Right lobe of liver (tissue), 6 donors: ENCODE measurements at regions not wholly inside any gene's neighbourhood (a gene's known extent, or its start where the extent isn't known, plus 50 kb on each side); places are given as distances from the start of the nearest gene placed in this dataset.

Experiments used
- ATAC-seq, 4 donors: fragments of 200-7000 bp; cut with Tn5 transposase; one replicate each; pipeline ENCODE4 v1.9.1; 2020; ENCODE audit warnings: mild to moderate bottlenecking in 4 of 4, moderate library complexity in 4 of 4
- DNase-seq, 3 donors: peaks; one replicate each; pipeline ENCODE4 v3.0.0-alpha.2; 2020
- H3K27ac ChIP-seq, 3 donors: fragments of 200-600 bp; one replicate each; pipeline ENCODE4 v1.8.0; 2022
- H3K27me3 ChIP-seq, 2 donors: fragments of 200-600 bp; one replicate each; pipeline ENCODE4 v1.8.0; 2022
- H3K36me3 ChIP-seq, 4 donors: fragments of 200-600 bp; sonication (generic) in 1 of 4; one replicate each; pipeline versions ENCODE4 v1.5.1 to v1.8.0; 2017 to 2022; ENCODE audit warnings: control low read depth in 1 of 4
- H3K4me1 ChIP-seq, 4 donors: fragments of 200-600 bp; sonication (generic) in 1 of 4; one replicate each; pipeline versions ENCODE4 v1.5.1 to v1.8.0; 2017 to 2022; ENCODE audit warnings: control low read depth in 1 of 4
- H3K4me3 ChIP-seq, 3 donors: fragments of 200-600 bp; one replicate each; pipeline ENCODE4 v1.8.0; 2022
- H3K9me3 ChIP-seq, 4 donors: fragments of 200-600 bp; sonication (generic) in 1 of 4; one replicate each; pipeline versions ENCODE4 v1.5.1 to v1.8.0; 2017 to 2022; ENCODE audit warnings: control low read depth in 1 of 4
- POLR2A ChIP-seq: fragments of 450-650 bp; IDR thresholded peaks from one replicate; pipeline ENCODE4 v1.6.1; 2017; ENCODE audit warnings: antibody characterized with exemption, mild to moderate bottlenecking
- WGBS: methylation state at CpG from one replicate; pipeline ENCODE4 v1.1.6; 2018; ENCODE audit warnings: low coverage, low lambda C conversion rate; ENCODE audit not compliant: insufficient coverage; ENCODE audit errors: missing lambda C conversion rate; 5-methylcytosine and 5-hydroxymethylcytosine counted together
- intact Hi-C, 2 donors: fragments of 100-400 bp; cut with DNase I; formaldehyde crosslinking; loops; one replicate each; pipeline versions ENCODE4 v1.11.2 to v1.14.1; 2022
- TF ChIP-seq, protein P1 (sequence below), 4 donors: fragments of 200-600 bp in 3 of 4; fragments of 450-650 bp in 1 of 4; IDR thresholded peaks; one replicate each; pipeline versions ENCODE4 v1.5.1 to v1.8.0; 2016 to 2022; ENCODE audit warnings: antibody characterized with exemption in 4 of 4, mild to moderate bottlenecking in 2 of 4
- donor health status: DM: no; HTN: yes; CAD: no.
- donor health status: DM: no; HTN: no; CAD: no.
- donor health status: DM: no; HTN: no; CAD: no.
- donor health status: DM: no; HTN: yes; CAD: no.
- donor health status: DM: no; HTN: yes; CAD: no.

DNA sequence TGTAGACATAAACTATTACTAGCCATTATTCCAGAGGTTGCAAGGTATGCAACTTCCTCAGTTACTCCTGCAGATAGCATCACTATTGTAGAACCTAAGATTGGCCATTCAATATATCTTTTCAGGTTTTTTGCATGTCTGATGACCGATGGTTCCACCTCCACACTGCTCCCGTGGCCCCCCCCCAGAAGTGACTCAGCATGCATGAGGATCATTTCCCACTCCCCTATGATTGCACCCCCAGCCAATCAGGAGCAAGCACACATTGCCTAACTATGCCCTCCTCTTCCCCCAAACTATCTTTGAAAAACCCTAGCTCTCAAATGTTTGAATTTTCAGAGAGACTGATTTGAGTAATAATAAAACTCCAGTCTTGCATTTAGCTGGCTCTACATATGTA, 601.4 kb upstream of the TLE4 start:
- intact Hi-C loops = no loop called here
- TF ChIP-seq, protein P1, sequence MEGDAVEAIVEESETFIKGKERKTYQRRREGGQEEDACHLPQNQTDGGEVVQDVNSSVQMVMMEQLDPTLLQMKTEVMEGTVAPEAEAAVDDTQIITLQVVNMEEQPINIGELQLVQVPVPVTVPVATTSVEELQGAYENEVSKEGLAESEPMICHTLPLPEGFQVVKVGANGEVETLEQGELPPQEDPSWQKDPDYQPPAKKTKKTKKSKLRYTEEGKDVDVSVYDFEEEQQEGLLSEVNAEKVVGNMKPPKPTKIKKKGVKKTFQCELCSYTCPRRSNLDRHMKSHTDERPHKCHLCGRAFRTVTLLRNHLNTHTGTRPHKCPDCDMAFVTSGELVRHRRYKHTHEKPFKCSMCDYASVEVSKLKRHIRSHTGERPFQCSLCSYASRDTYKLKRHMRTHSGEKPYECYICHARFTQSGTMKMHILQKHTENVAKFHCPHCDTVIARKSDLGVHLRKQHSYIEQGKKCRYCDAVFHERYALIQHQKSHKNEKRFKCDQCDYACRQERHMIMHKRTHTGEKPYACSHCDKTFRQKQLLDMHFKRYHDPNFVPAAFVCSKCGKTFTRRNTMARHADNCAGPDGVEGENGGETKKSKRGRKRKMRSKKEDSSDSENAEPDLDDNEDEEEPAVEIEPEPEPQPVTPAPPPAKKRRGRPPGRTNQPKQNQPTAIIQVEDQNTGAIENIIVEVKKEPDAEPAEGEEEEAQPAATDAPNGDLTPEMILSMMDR (IDR thresholded peaks at IDR 0.05) = no peak
- no peak for TF ChIP-seq POLR2A
- H3K4me3 ChIP-seq = no peak overlapping the region
- ATAC-seq (no peak), DNase-seq (no peak)
- H3K27ac ChIP-seq = no peak overlapping the region
- no peaks in the 10 kb centered on the region for H3K36me3 ChIP-seq
- no peaks in the 10 kb centered on the region for H3K4me1 ChIP-seq
- no peaks in the 10 kb centered on the region for H3K27me3 ChIP-seq
- no peaks in the 10 kb centered on the region for H3K9me3 ChIP-seq
- 70% methylated on average over 2 of the region's 2 CpGs for WGBS

GRCh38 chr9:78971540-78971939, 600.2 kb upstream of the TLE4 start:
- WGBS = 26% methylated on average over 4 of the region's 4 CpGs
- no peaks in the 10 kb centered on the region for H3K36me3 ChIP-seq
- H3K27me3 ChIP-seq = no peaks in the 10 kb centered on the region
- no peak overlapping the region for H3K27ac ChIP-seq
- no peak for ATAC-seq
- H3K4me3 ChIP-seq = no peak overlapping the region
- H3K9me3 ChIP-seq = no peaks in the 10 kb centered on the region
- no peaks in the 10 kb centered on the region for H3K4me1 ChIP-seq
- TF ChIP-seq, protein P1 (IDR thresholded peaks at IDR 0.05) = no peak
- no peak for TF ChIP-seq POLR2A
- DNase-seq = no peak
- intact Hi-C loops = no loop called here

DNA sequence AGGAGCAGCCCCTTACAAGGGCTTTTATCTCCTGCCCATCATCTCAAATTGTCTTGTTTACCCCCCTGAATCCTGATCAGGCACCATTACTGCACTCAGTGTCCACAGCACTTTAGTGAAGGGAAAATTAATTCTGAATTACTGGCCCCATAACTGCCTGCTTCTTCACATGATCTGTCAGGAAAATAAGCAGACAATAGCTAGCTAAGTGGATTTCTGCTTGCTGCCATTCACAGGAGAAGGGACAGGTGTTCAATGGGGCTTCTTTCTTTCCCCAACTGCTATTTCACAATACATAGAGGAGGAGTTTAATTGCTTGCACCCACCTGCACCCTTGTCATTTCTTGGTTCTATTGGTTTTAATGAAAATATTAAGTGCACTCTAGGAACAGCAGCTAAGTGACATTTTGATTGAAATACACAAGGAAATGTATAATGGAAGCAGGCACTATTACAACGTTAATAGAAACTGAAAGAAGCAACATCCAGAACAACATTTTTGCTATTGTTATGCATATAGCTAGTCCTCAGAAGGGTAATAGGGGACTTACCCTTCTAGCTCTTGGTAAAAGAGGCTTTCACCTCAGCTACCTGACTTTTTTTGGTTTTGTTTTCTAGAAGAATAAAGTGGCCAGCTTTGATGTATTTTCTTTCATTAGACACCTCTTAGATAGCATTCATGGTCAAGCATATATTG, 599.3 kb upstream of the TLE4 start:
- Histone ChIP-seq H3K27ac (no peak overlapping the region), H3K9me3 (no peaks in the 10 kb centered on the region), H3K4me1 (no peaks in the 10 kb centered on the region), H3K27me3 (no peaks in the 10 kb centered on the region), H3K4me3 (no peak overlapping the region), H3K36me3 (no peaks in the 10 kb centered on the region)
- intact Hi-C loops = no loop called here
- ATAC-seq (no peak), DNase-seq (no peak)
- no peak for TF ChIP-seq POLR2A
- TF ChIP-seq, protein P1 (IDR thresholded peaks at IDR 0.05) = no peak
- 13% methylated on average over 1 of the region's 1 CpG for WGBS

DNA sequence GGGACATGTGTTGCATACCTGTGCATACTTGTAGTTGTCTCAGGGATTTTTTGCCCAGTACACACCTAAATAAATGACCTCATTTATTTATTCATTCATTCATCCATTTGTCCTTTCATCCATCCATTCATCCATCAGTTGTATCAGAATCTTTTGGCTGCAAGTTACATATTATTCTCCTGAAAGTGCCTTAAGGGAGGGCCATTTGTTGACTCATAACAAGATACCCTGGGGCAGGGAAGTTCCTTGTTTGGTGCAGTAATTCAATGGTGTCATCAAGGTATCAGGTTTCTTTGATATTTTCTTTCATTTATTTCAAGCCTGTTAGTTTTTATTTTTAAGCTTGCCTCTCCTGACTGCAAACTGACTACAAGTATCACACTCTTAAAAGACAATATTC, 597.9 kb upstream of the TLE4 start:
- DNase-seq (no peak), ATAC-seq (no peak)
- intact Hi-C loops = no loop called here
- TF ChIP-seq, protein P1 (IDR thresholded peaks at IDR 0.05) = no peak
- no peak for TF ChIP-seq POLR2A
- Histone ChIP-seq H3K27ac (no peak overlapping the region), H3K36me3 (no peaks in the 10 kb centered on the region), H3K9me3 (no peaks in the 10 kb centered on the region), H3K27me3 (no peaks in the 10 kb centered on the region), H3K4me1 (no peaks in the 10 kb centered on the region), H3K4me3 (no peak overlapping the region)

DNA sequence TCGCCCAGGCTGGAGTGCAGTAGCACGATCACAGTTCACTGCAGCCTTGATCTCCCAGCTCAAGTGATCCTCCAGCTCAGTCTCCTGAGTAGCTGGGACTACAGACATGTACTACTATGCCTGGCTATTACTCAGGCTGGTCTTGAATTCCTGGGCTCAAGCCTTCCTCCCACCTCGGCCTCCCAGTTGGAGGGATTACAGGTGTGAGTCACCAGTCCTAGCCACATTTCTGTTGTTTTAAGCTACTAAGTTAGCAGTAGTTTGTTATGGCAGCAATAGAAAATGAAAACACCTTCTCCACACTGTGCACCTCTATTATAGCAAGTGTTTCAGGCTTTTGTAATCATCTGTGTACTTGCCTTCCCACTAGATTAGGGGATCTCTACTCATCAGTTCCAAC, 588.9 kb upstream of the TLE4 start:
- Histone ChIP-seq H3K27ac (no peak overlapping the region), H3K9me3 (no peaks in the 10 kb centered on the region), H3K27me3 (no peaks in the 10 kb centered on the region), H3K4me1 (no peaks in the 10 kb centered on the region), H3K36me3 (no peaks in the 10 kb centered on the region), H3K4me3 (no peak overlapping the region)
- DNase-seq = no peak
- no peak for TF ChIP-seq POLR2A
- TF ChIP-seq, protein P1 (IDR thresholded peaks at IDR 0.05) = no peak
- 80% methylated on average over 1 of the region's 3 CpGs for WGBS
- intact Hi-C loops = no loop called here
- ATAC-seq = no peak
